Ovary (tissue), 3 donors: ENCODE measurements at regions not wholly inside any gene's neighbourhood (a gene's known extent, or its start where the extent isn't known, plus 50 kb on each side); places are given as distances from the start of the nearest gene placed in this dataset.

Experiments
- CTCF ChIP-seq, 3 donors: fragments of 450-650 bp in 2 of 3; fragments of 200-600 bp in 1 of 3; IDR thresholded peaks; one replicate each; pipeline versions ENCODE4 v1.5.1 to v1.8.0; 2016 to 2022; ENCODE audit warnings: antibody characterized with exemption in 3 of 3, mild to moderate bottlenecking in 1 of 3
- POLR2A ChIP-seq: fragments of 450-650 bp; IDR thresholded peaks from one replicate; pipeline ENCODE4 v1.6.1; 2017; ENCODE audit warnings: antibody characterized with exemption, mild to moderate bottlenecking, moderate library complexity
- donor health status: DM: no; HTN: no; CAD: no.

GRCh38 chr1:213492161-213493041 lies 441.4 kb downstream of the RPS6KC1 start:
- no peak for TF ChIP-seq CTCF (IDR thresholded peaks at IDR 0.05)
- TF ChIP-seq POLR2A, result no peak
